Activated CD4-positive, alpha-beta T cell treated with anti-CD3 and anti-CD28 coated beads, Interleukin-2, amount 50 U/mL, for 1 hour (primary cell): ENCODE measurements at regions not wholly inside any gene's neighbourhood (a gene's known extent, or its start where the extent isn't known, plus 50 kb on each side); places are given as distances from the start of the nearest gene placed in this dataset.

Experiments used
- DNase-seq: peaks from one replicate; pipeline ENCODE4 v3.0.0-alpha.2; 2020

DNA sequence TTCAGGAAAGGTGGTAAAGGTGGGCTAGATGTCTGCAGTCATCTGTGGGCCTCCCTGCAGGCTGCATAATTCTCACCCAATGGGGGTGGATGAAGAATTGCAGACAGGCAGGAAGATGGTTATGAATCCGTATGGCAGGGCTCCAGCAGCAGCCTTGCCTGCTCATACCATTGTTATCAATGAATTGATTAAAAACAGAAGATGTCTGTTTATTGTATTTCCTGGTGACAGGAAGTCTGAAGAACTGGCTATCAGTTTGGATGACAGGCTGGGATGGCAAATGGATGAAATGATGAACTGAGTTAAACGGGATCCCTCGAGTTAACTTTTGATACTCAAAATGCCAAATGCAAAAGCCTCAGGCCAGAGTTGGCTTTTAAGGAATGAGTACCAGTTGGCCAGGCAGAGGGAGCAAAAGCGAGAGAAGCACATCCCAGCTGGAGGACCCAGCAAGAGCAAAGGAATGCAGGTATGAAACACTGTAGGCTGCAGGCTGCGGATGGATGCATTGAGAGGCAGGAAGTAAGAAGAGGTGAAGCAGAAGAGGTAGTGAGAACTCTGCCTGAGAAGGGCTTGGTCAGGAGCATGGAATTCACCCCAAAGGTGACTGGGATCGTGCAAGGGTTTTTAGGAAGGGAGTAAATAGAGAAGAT is 550.0 kb upstream of the TBX3 start:
- no peak for DNase-seq

DNA sequence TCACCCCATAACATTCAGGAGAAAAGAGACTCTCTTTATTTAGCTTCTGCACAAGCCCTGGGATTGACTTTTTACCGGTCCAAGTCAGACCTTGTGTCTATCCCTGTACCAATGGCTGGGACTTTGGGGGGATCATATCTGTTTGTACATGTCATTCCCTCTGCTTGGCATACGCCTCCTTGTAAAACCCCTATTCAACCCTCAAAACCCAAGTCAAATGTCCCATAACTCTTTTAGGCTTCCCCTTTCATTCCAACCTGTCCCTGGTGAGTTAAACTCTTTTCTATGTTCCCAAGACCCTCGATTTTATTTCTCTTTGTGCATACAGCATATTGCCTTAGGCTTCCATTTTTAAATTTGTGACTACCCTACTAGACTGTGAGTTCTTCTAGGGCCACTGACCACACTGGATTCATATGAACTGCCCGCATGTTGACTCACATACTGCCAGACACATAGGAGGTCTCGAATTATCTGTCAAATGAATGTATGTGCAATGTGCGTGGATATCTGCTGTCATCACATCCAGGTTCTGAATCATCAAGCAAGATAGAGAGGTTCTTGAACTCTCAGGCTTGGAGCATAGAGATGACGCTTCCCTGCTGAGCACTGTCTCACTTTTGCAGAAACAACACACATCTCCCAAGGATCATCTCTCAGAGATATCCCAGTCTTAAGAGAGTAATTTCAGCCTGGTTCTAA is 548.6 kb upstream of the TBX3 start:
- DNase-seq: no peak

DNA sequence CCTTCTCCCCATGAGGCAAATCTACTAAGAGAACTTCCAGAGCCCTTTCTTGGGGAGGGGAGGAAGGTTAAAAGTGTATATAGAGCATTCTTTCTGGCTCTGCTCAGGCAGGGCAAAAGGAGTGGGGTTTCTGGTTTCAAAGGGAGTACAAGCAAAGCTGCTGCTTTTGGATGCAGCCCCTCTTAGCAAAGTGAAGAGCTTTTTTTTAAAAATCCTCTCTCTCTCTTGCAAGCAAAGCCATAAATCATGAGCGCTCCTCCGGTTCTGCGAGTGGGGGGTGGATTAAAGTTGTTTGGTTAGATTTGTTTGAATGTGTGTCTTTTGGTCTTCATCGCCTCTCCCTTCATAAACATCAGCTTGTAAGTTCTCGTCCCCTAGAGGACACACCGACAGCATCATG is 546.6 kb upstream of the TBX3 start:
- DNase-seq: no peak

DNA sequence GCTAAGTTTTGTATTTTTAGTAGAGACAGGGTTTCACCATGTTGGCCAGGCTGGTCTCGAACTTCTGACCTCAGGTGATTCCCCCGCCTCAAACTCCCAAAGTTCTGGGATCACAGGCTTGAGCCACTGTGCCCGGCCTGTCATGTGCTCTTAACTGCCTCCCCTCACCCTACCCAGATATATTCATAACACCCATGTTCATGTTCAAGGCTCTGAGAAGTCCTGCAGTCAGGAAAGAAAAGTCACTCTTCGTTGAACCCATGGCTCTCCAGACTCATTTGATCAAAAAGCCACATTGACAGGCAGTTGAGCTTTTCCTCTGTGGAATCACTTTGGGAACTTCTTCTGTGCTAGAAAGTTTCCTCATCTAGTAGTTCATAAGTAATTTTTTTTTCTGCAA is 545.5 kb upstream of the TBX3 start:
- no peak for DNase-seq

DNA sequence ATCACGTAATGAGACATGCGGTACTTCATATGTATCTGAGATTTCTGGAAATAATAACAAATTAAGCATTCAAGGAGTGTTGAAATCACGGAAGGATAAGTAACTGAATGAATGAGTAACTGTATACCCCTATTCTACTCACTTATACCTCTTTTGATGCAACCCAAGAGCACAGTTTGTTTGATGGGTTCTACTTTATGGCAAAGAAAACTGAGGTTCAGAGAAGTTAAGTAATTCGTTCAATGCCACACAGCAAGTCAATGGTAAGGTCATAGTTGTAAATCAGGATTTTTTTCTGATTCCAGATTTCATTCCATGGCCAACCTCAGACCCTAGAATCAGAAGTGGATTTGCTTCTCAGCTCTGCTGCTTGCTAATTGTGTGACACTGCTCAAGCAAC is 544.5 kb upstream of the TBX3 start:
- no peak for DNase-seq

DNA sequence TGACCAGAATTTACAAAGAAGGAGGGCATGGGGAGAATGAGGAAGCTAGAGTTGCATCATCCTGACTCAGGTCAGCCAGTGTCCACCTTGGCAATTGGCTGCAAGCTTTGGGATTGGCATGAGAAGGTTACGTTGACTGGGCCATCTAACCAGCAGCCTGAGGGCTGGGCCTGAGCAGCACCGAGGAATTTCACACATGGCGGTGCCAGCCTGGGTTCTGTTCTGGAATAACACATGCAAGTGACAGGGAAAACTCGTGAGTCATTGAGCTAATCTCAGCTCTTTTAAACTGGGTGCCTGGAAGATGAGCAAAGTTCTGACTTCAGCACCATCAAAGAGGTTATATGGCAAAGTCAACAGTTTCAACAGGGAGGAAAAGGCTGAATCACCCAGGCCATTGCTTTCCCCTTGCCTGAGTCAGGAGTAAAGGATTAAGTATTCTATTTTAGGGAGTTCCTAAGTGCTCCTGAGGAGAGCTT is 543.2 kb upstream of the TBX3 start:
- no peak for DNase-seq

DNA sequence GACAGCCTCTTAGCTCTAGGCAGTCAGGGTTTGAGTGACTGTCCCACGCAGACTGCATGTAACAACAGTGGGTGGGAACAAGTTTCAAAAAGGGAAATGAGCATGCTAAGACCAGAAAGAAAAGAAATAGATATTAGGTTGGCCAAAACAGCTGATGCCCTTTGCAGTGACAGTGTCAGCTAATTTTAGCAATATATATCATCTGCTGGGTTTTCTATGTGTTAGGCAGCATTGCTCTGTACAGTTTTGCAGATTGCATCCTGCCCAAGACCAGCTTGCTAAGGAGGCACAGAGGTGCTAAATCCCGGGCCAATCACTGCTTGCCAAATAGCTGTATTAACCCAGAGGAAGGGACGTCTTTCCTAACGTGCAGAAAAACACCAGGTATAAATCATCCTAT is 541.9 kb upstream of the TBX3 start:
- DNase-seq: no peak

DNA sequence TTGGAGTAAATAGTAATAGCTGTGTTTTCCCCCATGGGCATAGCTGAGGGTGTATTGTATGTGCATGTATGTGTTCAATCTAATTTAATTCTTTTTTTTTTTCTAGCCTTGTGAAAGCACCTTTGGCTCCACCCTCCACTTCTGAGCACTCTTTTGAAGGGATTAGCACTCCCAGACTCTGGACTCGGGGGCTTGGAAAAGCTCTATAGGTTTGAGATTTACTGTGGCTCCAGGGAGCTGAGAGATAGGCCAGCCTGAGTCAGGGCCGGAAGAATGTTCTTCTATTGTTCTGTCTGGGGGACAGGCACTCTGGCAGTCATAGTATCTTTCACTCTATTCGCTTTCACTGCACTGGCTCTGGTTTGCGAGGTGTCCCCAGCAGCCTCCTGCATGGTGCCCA is 540.0 kb upstream of the TBX3 start:
- no peak for DNase-seq

DNA sequence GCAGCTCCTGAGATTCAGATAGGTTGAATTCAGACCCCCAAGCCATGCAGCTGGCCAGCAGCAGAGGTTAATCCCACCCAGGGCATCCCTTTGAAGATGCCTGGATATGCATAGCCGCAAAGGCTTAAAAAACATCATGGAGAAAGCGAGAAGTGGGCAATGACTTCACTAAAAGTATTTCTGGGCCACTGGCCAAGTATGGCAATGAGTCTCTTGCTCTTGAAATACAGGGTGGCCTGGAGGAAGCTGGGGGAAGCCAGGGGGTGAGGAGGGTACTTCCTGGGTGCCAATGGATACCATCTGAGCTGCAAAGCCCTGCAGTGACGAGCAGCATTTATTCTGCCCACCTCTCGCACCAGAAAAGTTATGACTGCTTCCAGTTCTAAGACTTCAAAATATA is 539.3 kb upstream of the TBX3 start:
- DNase-seq: no peak

DNA sequence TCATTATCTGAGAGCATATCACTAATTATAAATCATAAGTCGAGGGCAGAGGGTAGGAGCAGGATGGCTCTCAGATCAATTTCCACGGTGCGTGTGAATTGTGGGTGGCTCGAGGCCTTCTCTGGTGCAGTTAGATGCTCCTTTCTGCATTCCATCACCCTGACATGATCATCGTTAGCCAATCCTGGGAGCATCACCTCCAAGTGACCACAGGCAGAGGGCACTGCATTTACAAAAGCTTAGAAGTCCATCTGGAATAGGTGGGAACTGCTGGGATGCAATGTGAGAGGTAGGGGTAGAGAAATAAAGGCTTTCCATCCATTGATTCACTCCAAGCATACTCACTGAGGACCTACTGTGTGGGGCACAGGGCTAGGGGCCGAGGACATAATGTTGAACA is 538.2 kb upstream of the TBX3 start:
- DNase-seq: no peak

DNA sequence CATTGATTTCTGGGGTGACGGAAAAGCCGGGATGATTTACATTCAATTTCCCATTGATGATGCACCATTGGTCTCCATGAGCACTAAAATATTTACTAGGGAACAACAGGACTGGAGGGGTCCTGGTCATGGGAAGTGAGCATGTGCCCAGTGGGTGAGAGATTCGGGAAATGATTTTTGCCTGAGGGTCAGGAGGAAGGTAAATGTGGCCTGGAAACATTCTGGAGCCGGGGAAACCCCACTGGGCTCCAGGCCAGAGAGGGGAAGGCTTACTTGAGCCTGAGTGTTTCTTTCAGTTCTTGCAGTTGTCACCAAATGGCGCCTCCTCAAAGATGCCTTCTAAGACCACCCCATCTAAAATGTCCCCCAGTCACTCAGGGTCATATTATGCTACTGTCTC is 532.3 kb upstream of the TBX3 start:
- no peak for DNase-seq

DNA sequence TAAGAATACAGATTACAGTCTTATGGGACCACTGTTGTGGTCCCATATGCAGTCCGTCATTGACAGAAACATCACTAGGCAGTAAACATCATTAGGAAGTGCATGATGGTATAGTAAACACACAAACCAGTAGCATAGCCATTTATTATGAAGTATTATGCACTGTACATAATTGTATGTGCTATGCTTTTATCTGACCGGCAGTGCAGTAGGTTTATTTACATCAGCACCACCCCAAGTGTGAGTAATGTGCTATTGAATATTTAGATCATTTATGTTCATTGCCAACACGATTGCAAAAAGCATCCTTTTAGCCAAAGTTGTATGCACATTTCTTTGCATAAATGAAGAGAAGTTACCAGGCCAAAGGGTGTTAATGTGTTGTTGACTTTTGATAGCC is 531.6 kb upstream of the TBX3 start:
- no peak for DNase-seq

DNA sequence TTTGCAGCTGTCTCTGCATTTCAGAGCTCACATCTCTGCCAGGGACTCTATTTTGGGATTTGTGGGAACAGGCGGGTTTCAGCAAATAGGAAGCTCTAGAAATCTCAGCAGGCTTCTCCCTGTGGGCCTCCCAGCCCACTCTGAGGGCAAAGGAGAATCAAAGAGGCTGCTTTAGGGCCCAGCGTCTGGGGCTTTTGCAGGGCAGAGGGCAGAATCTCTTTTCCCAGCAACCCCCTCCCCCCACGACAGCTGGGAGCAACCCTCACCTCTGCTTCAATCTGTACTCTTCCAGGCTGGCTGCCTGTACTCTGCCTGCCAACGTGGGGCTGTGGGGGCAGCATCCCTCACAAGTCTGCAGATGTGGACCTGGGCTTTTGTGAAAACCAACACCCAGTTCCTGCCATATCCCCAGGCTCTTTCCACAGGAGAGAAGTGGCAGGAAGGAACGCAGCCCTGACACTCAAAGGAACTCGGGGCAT is 529.6 kb upstream of the TBX3 start:
- no peak for DNase-seq

DNA sequence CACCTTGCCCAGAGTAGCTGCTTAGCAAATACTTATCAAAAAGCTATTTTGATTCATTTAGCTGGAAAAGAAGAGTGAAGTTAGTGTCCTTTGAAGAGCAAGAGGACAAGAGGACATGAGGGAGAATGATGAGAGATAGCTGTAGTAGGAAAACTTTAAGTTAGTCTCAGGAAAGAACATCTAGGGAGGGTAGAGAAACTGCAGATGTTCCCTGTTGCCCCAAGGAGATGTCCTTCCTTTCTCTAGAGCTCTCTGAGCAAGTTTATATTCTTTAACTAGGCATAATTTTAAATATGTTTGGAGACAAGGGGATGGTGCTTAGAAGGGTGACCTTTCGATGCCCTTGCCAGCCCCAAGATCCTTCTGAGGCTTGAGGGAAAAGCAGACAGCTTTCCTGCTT is 529.1 kb upstream of the TBX3 start:
- DNase-seq: no peak

DNA sequence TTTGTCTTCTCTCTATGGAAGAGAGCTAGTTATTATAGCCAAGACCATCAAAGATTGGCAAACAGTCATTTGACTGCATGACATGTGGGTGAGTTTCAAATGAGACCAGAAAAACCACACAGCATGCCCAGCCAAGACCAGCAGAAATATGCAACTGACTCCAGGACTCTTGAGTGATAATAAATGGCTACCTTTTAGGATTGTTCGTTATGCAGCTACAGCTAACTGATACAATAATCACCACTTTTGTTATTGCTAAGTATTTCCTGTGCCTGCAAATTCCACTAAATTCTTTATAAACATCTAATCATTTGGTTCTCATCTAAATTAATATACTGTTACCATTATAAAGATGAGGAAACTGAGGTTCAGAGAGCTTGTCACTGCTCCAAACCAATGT is 528.4 kb upstream of the TBX3 start:
- DNase-seq: no peak

DNA sequence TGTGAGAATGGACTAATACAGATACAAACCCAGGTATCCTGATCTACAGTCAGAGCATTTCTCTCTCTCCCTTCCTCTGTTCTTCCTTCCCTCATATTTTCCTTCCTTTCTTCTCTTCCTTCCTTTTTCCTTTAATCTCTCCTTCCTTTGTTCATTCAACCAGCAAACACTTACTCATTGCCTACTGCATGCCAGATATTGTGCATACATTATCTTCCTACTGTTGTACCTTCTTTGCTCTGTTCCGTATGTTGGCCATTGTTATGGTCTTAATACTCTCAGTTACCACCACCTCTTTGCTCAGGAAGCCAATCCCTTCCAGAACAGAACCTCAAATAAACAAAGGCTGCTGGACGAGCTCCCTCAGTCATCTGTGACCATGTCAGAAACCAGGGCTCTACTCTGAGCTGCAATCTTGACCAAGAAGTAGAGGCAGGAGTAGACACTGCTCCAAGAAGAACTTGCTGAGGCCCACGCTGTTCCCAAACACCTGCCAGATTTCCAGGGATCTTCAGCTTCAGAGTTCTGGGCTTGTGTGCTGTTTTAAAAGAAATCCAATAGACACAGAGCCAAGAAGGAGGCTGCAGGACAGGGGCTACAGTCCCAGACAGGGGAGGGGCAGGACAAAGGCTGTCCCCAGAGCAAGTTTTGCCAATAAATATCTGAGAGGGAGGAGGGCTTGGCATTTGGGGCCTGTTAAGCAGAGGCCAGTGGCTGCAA is 526.7 kb upstream of the TBX3 start:
- no peak for DNase-seq

DNA sequence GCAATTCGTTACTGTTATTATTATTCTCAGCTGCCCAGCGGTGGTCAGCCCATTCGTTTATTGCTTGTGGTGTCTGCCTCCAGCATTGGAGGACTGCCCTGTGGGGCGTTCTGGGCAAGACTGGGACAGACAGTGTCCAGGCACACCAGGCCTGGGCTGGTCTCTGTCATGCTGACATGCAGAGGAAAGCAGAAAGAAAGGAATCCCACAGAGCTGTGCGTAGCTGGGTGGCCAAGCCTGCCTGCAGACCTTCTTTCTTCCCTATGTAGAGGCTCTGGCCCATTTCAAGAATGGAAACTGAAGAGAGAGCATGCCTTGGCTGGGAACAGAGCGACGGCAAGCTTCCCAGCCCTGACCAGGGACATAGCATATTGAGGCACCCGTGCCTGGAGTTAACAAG is 525.3 kb upstream of the TBX3 start:
- no peak for DNase-seq

DNA sequence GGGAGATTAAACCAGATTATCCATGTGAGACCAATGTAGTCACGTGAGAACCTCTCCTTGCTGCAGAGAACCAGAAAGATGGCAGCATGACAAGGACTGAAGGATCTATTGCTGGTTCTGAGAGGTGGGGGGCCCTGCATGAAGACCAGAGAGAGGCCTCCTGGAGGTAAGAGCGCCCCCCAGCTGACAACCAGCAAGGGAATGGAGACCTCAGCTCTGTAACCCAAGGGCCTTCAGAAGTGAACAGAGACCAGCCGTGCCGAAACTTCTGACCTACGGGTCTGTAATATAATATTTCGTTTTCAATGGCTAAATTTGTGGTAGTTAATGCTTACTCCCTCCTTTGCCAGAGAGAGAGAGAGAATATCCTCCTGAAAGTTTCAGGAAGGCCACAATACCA is 524.1 kb upstream of the TBX3 start:
- DNase-seq: no peak

DNA sequence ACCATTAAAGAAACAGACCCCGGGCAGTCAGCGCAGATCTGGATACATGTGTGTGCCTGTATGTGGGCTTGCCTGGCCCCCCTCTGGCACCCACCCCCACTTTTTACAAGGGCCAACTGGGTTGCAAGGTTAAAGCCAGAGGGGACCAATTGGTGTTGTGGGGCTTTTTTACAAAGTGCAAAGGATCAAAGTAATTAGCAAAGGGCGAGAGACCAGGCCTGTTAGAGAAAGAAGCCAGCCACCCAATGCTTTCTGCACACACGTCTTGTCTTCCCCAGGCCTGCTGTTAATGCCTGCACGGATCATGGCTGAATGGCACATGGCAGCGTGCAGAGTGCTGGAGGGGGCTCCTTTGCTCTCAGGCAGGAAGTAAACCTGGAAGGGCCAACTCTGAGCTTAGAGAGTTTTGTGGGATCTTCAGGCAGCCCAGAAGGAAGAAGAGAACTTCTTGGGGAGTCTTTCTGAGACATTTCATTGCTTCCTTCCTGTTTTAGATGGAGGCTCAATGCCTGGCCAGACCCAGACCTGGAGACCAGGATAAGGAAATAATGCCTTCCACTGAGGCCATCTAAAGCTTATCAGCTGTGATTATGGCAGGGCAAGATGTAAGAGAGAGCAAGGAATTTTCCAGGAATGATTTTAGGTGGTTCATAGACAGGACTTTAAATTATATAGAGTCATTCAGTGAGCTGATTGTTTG is 523.4 kb upstream of the TBX3 start:
- DNase-seq: no peak

DNA sequence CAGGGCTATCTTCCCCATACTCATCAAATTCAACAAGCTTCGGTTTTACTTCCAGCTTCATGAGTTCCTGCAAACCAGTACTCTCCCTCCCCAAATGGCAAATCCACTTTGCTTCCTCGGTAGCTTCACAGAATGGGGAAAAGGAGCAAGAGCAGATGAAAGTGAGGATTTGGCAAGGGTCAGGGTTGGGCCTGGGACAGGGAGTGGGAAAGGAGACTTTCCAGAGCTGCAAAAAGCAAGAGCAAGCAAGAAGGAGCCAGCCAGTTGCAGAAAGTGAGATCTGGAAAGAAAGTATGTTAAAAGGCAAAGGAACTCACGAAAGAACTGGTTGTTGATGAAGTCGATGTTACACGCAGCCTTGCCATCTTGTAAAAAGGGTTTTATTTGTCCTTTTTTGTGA is 522.8 kb upstream of the TBX3 start:
- DNase-seq: no peak

DNA sequence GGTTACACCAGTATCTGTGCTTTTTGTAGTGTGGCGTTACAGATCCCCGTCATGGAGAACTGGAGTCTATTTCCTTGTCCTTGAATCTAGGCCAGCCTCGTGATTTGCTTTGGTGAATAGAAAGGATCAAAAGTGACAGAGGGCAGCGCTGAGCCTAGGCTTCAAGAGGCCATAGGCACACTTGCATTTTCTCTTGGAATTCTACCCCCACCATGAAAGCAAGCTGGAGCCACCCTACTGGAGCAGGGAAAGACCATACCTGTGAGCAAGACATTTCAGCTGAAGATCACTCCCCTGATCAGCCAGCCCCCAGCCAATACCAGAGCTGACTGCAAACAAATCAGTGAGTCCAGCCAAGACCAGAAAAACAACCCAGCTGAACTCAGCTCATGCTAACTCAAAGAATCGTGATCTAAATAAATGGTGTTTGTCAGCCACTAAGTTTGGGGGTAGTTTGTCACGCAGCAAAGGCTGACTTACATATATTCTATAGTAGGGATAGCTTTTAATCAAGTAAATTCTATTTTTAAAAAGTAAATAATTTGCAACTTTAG is 521.9 kb upstream of the TBX3 start:
- no peak for DNase-seq

DNA sequence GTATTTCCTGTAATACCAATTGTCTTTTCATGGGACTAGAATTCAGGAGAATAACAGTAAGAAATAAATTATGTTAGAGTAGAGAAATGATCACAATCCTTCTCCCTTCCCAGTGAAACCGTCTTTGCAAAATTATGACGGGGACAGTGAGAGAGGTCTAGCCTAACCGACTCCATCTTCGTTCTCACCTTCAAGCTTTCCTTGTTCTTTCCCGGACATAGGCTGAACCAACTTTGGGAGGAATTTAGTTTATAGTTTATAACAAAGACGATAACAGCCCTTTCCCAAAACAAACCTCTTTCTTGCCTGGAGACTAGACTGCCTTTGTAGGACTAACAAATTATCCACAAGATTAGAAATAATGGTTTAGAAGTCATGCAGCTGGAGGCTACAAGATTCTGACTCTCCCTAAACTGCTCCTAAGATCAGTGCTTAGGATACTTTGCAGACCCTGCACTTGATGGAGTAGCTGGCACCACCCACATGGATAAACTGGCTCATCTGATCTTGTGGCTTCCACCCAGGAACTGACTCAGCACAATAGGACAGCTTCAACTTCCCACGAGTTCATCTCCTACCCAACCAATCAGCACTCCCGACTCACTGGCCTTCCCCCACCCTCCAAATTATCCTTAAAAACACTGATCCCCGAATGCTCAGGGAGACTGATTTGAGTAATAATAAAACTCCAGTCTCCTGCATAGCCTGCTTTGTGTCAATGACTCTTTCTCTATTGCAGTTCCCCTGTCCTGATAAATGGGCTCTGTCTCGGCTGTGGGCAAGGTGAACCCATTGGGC is 521.2 kb upstream of the TBX3 start:
- DNase-seq: no peak
